AG09309 (cell line): ENCODE measurements at regions not wholly inside any gene's neighbourhood (a gene's known extent, or its start where the extent isn't known, plus 50 kb on each side); places are given as distances from the start of the nearest gene placed in this dataset.

Experiments
- DNase-seq: peaks from one replicate; pipeline ENCODE4 v3.0.0-alpha.2; 2010; ENCODE audit warnings: low read depth
- H3K4me3 ChIP-seq: 2 replicates; pipeline ENCODE4 v1.5.1; 2011; ENCODE audit warnings: mild to moderate bottlenecking, low read depth, low read length, moderate library complexity; ENCODE audit not compliant: control insufficient read depth
- TF ChIP-seq, protein P1 (sequence below): IDR thresholded peaks from 2 replicates; pipeline ENCODE4 v1.5.1; 2011; ENCODE audit warnings: mild to moderate bottlenecking, low read depth, low read length, inconsistent platforms; ENCODE audit not compliant: insufficient read depth, control insufficient read depth; ENCODE audit errors: missing control alignments

DNA sequence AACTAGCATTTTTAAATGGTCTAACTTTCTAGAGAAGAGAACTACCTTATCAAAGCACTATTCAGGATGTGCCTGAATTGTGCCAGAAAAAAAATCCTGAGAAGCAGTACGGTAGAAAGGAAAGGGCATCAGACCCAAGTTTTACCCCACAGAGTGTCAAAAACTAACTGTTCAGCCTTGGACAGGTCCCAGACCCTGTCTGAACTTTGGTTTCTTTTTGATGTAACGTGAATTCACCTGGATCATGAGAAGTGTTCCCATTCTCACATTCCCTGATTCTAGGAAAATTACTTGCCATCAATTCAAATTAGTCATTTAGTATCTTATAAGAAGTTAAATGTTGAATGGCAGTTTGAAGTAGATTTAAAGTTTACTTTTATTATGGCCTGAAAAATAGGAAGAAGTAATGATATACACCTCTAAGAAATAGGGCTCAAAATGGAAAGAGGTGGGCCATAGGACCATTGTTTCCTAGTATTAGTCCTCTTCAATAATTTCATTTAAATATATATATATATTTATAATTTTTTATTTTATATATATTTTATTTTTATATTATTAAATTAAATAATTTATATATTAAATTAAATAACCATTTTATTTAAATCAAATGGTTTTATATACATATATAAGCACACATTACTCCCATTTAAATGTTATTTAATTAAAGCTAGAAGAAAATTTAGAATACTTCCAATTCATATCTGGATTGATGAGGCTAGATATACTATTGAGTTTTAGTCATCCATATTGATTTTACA lies 181.9 kb upstream of the PPARGC1A start:
- no peak overlapping the region for H3K4me3 ChIP-seq
- DNase-seq, result no peak
- TF ChIP-seq, protein P1, sequence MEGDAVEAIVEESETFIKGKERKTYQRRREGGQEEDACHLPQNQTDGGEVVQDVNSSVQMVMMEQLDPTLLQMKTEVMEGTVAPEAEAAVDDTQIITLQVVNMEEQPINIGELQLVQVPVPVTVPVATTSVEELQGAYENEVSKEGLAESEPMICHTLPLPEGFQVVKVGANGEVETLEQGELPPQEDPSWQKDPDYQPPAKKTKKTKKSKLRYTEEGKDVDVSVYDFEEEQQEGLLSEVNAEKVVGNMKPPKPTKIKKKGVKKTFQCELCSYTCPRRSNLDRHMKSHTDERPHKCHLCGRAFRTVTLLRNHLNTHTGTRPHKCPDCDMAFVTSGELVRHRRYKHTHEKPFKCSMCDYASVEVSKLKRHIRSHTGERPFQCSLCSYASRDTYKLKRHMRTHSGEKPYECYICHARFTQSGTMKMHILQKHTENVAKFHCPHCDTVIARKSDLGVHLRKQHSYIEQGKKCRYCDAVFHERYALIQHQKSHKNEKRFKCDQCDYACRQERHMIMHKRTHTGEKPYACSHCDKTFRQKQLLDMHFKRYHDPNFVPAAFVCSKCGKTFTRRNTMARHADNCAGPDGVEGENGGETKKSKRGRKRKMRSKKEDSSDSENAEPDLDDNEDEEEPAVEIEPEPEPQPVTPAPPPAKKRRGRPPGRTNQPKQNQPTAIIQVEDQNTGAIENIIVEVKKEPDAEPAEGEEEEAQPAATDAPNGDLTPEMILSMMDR, result no peak

- no peak overlapping the region for H3K4me3 ChIP-seq
- TF ChIP-seq, protein P1, result no peak
- peak; percentile 25 for DNase-seq
These were observed 180.3 kb upstream of the PPARGC1A start for GRCh38 chr4:24070117-24070516.

GRCh38 chr4:24067367-24068193 lies 177.7 kb upstream of the PPARGC1A start:
- H3K4me3 ChIP-seq, result no peak overlapping the region
- TF ChIP-seq, protein P1, result no peak
- DNase-seq, result no peak

DNA sequence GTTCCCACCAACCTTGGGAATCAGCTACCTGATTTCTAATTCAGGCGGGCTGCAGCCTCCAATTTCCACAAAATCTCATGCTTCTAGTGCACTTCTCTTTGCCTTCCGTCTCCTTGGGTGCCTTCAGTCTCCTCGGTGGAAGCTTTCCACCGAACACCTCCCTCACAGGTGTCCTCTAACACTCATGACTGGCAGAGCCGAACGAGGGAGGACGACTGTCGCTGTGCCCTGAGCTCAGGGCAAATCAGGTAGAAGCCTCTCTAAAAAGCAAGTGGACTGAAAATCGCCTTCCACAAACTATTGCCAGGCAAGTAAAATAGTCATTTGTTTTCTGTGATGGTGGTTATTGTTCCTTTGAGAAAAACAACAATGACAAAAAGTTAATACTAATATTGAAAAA lies 176.1 kb upstream of the PPARGC1A start:
- TF ChIP-seq, protein P1, result no peak
- DNase-seq, result no peak

GRCh38 chr4:24063731-24064130 lies 173.9 kb upstream of the PPARGC1A start:
- no peak for DNase-seq
- H3K4me3 ChIP-seq, result no peak overlapping the region
- TF ChIP-seq, protein P1, result no peak

More for the DNA sequence above, 176.1 kb upstream of the PPARGC1A start:
- H3K4me3 ChIP-seq, result no peak overlapping the region

- H3K4me3 ChIP-seq, result no peak overlapping the region
- no peak for DNase-seq
- TF ChIP-seq, protein P1, result no peak
These were observed 171.1 kb upstream of the PPARGC1A start for GRCh38 chr4:24060932-24061331.
